HEK293 (cell line): ENCODE measurements at regions not wholly inside any gene's neighbourhood (a gene's known extent, or its start where the extent isn't known, plus 50 kb on each side); places are given as distances from the start of the nearest gene placed in this dataset.

Source experiments
- CTCF ChIP-seq: fragments of 450-650 bp; formaldehyde crosslinking; IDR thresholded peaks from 2 replicates; pipeline ENCODE4 v1.5.1; 2016; ENCODE audit warnings: missing biosample characterization, missing genetic modification characterization
- KLF16 ChIP-seq: fragments of 450-650 bp; formaldehyde crosslinking; IDR thresholded peaks from 2 replicates; pipeline ENCODE4 v1.5.1; 2017; ENCODE audit warnings: missing biosample characterization, missing genetic modification characterization
- MEIS1 ChIP-seq: sonication (generic); formaldehyde crosslinking; IDR thresholded peaks from 2 replicates; pipeline ENCODE4 v1.8.1; 2022; ENCODE audit warnings: missing genetic modification reagents, mild to moderate bottlenecking, borderline replicate concordance
- PRDM1 ChIP-seq: fragments of 450-650 bp; formaldehyde crosslinking; IDR thresholded peaks from 2 replicates; pipeline ENCODE4; 2016; ENCODE audit warnings: missing biosample characterization, missing genetic modification characterization
- REST ChIP-seq: fragments of 450-650 bp; formaldehyde crosslinking; IDR thresholded peaks from 2 replicates; pipeline ENCODE4 v1.5.1; 2016; ENCODE audit warnings: missing biosample characterization, missing genetic modification characterization
- ZNF19 ChIP-seq: fragments of 450-650 bp; formaldehyde crosslinking; IDR thresholded peaks from 2 replicates; pipeline ENCODE4; 2016; ENCODE audit warnings: missing biosample characterization, missing genetic modification characterization, low read depth
- ZNF302 ChIP-seq: fragments of 450-650 bp; formaldehyde crosslinking; IDR thresholded peaks from 2 replicates; pipeline ENCODE4 v1.5.1; 2016; ENCODE audit warnings: missing biosample characterization, missing genetic modification characterization, low read depth
- ZNF324 ChIP-seq: fragments of 450-650 bp; formaldehyde crosslinking; IDR thresholded peaks from 2 replicates; pipeline ENCODE4 v1.5.1; 2016; ENCODE audit warnings: missing biosample characterization, missing genetic modification characterization
- ZNF768 ChIP-seq: fragments of 450-650 bp; formaldehyde crosslinking; IDR thresholded peaks from 2 replicates; pipeline ENCODE4 v1.5.1; 2018; ENCODE audit warnings: missing biosample characterization, mild to moderate bottlenecking, missing genetic modification characterization
- ZNF776 ChIP-seq: fragments of 450-650 bp; formaldehyde crosslinking; IDR thresholded peaks from 2 replicates; pipeline ENCODE4 v1.5.0; 2017; ENCODE audit warnings: missing biosample characterization, missing genetic modification characterization, borderline replicate concordance
- TF ChIP-seq, protein P1 (sequence below): sonication (generic); formaldehyde crosslinking; IDR thresholded peaks from 2 replicates; pipeline ENCODE4 v1.8.1; 2022; ENCODE audit warnings: mild to moderate bottlenecking, moderate library complexity, missing genetic modification reagents

DNA sequence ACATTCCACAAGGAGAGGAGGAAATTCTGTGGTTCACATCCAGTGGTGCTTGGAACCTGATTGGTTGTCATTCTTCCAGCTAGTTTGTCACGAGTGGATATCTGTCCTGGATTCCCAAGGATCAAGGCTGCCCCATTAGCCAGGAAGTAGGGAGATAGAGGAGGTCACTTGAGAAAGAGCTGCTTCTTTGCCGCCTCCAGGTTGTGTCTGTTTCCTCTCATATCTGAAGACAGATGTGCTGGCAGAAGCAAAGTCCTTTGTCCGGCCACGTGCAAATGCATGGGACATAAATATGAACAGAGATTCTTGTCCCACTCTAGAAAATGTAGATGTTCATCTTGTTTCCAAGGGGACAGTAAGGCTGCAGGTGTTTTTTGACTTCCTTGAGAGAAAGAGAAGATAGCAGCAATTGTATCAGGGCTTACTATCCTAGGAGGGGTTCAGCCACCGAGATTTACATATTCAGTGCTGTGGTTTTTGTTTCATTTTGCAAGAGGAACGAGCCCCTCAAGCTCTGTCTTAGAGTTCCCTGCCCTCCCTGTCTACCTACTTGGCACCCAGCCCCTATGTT is 174.4 kb downstream of the RPIA start:
- TF ChIP-seq CTCF (tag by site-specific recombination) (no peak), ZNF768 (tag by site-specific recombination) (no peak), ZNF776 (no peak), PRDM1 (no peak), REST (tag by site-specific recombination) (no peak), ZNF324 (tag by site-specific recombination) (no peak), KLF16 (tag by site-specific recombination) (no peak), ZNF302 (tag by site-specific recombination) (no peak), ZNF19 (tag by site-specific recombination) (no peak), MEIS1 (CRISPR knock-in tag) (no peak)
- TF ChIP-seq, protein P1, sequence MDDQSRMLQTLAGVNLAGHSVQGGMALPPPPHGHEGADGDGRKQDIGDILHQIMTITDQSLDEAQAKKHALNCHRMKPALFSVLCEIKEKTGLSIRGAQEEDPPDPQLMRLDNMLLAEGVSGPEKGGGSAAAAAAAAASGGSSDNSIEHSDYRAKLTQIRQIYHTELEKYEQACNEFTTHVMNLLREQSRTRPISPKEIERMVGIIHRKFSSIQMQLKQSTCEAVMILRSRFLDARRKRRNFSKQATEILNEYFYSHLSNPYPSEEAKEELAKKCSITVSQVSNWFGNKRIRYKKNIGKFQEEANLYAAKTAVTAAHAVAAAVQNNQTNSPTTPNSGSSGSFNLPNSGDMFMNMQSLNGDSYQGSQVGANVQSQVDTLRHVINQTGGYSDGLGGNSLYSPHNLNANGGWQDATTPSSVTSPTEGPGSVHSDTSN (CRISPR knock-in tag), result no peak
